Coronary artery (tissue), 2 donors: ENCODE measurements at regions not wholly inside any gene's neighbourhood (a gene's known extent, or its start where the extent isn't known, plus 50 kb on each side); places are given as distances from the start of the nearest gene placed in this dataset.

Experiments used
- DNase-seq: peaks from one replicate; pipeline ENCODE4 v3.0.0-alpha.2; 2017; ENCODE audit warnings: low spot score
- H3K27ac ChIP-seq, 2 donors: fragments of 200-600 bp; sonication (generic); one replicate each; pipeline ENCODE4 v1.5.1; 2016 to 2019
- H3K4me3 ChIP-seq: fragments of 200-600 bp; sonication (generic); 2 replicates; pipeline ENCODE4 v1.5.1; 2016; ENCODE audit warnings: mild to moderate bottlenecking, moderate library complexity
- TF ChIP-seq, protein P1 (sequence below): fragments of 200-600 bp; sonication (generic); IDR thresholded peaks from one replicate; pipeline ENCODE4 v1.5.1; 2019; ENCODE audit warnings: antibody characterized with exemption

GRCh38 chr3:25246913-25247312 is 181.2 kb upstream of the RARB start:
- TF ChIP-seq, protein P1, sequence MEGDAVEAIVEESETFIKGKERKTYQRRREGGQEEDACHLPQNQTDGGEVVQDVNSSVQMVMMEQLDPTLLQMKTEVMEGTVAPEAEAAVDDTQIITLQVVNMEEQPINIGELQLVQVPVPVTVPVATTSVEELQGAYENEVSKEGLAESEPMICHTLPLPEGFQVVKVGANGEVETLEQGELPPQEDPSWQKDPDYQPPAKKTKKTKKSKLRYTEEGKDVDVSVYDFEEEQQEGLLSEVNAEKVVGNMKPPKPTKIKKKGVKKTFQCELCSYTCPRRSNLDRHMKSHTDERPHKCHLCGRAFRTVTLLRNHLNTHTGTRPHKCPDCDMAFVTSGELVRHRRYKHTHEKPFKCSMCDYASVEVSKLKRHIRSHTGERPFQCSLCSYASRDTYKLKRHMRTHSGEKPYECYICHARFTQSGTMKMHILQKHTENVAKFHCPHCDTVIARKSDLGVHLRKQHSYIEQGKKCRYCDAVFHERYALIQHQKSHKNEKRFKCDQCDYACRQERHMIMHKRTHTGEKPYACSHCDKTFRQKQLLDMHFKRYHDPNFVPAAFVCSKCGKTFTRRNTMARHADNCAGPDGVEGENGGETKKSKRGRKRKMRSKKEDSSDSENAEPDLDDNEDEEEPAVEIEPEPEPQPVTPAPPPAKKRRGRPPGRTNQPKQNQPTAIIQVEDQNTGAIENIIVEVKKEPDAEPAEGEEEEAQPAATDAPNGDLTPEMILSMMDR = no peak
- DNase-seq = no peak
- no peak overlapping the region for H3K27ac ChIP-seq

GRCh38 chr3:25252291-25252690 is 175.8 kb upstream of the RARB start:
- no peak overlapping the region for H3K27ac ChIP-seq
- DNase-seq = no peak
- TF ChIP-seq, protein P1 = no peak
- H3K4me3 ChIP-seq = no peak overlapping the region

More at GRCh38 chr3:25246913-25247312, 181.2 kb upstream of the RARB start:
- no peak overlapping the region for H3K4me3 ChIP-seq

DNA sequence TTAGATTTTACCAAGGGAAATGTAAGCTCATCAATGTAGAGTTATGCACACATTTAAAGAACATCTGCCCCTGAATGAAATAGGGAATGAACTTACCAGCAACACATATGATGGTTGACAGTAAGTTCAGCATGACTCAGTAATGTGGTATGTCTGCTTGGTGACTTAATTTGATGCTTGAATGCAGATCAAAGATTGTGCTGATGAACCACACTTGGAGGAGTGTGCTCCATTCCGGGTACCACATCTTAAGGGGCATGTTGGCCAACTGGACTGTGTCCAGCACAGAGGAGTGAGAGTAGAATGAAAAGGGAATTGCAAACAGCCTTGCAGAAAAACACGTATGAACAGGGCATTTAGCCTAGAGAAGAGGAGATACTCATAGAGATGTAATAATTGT is 171.0 kb upstream of the RARB start:
- DNase-seq = no peak
- Histone ChIP-seq H3K27ac (no peak overlapping the region), H3K4me3 (no peak overlapping the region)
- TF ChIP-seq, protein P1 = no peak

DNA sequence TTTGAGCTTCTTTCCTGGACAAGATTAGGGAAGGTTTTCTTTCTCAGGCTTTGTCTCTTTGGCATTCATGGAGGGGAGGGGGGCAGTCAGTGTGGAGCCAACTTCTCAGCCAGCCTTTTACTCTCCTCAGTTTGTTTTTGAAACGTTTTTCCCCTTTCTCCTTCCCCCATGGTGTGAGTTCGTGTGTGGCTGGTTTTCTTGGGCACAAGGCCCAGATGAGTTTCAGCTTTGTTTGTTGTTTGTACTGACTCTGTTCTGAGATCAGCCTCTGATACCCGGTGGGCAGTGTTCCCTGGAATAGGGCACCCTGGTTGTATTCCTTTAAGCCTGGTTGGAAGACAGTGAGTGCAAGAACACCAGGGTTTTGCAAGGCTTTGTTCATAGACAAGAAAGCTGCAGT is 168.2 kb upstream of the RARB start:
- DNase-seq = no peak
- TF ChIP-seq, protein P1 = no peak

DNA sequence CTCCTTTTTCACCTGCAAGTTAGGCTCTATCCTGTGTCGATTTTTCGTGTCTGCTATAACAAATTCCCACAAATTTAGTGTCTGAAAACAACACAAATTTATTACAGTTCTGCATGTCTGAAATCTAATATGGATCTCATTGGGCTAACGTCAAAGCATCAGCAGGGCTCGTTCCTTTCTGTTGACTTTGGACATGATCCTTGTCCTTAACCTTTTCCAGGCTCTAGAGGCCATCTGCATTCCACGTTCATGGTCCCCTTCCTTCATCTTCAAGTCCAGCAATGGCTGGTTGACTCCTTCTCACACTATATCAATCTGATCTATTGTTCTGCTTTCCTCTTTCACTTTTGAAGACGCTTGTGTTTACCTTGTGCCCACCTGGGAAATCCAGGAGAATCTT is 165.7 kb upstream of the RARB start:
- no peak overlapping the region for H3K4me3 ChIP-seq
- no peak for DNase-seq
- TF ChIP-seq, protein P1 = no peak
- no peak overlapping the region for H3K27ac ChIP-seq

More for the DNA sequence above, 168.2 kb upstream of the RARB start:
- H3K4me3 ChIP-seq = no peak overlapping the region
- H3K27ac ChIP-seq = no peak overlapping the region

DNA sequence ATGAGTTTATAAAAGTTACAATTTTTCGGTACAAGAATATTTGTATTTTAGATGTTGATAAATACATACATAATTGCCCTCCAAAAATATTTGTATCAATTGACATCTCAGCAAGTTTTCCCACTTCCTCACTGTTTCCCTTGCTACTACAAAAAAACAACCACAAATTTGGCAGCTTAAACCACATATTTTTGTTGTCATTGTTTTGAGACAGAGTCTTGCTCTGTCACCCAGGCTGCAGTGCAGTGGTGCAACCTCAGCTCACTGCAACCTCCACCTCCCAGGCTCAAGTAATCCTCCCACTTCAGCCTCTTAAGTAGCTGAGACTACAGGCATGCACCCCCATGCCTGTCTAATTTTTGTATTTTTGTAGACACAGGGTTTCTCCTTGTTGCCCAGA is 162.8 kb upstream of the RARB start:
- no peak overlapping the region for H3K4me3 ChIP-seq
- TF ChIP-seq, protein P1 = no peak
- DNase-seq = no peak
- no peak overlapping the region for H3K27ac ChIP-seq

DNA sequence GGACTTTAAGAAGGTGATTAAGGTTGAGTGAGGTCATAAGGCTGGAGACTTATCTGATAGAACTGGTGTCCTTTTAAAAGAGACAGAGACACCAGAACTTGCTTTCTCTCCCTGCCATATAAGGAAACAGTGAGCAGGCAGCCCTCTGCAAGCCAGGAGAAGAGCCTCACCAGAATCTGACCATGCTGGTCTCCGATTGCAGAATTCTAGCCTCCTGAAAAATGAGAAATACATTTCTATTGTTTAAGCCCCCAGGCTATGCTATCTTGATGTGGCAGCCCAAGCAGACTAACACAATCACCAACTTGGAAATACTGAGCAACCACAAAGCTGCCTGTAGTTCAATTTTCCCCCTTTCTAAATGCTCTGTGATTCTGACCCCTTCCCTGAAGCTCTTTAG is 161.4 kb upstream of the RARB start:
- DNase-seq = no peak
- TF ChIP-seq, protein P1 = no peak
- Histone ChIP-seq H3K4me3 (no peak overlapping the region), H3K27ac (no peak overlapping the region)
